Testis (tissue), 2 donors: ENCODE measurements at regions not wholly inside any gene's neighbourhood (a gene's known extent, or its start where the extent isn't known, plus 50 kb on each side); places are given as distances from the start of the nearest gene placed in this dataset.

Experiments used
- DNase-seq: peaks from one replicate; pipeline ENCODE4 v3.0.0-alpha.2; 2019
- H3K27ac ChIP-seq, 2 donors: fragments of 200-600 bp; sonication (generic); one replicate each; pipeline ENCODE4 v1.5.1; 2019
- H3K27me3 ChIP-seq: fragments of 200-600 bp; sonication (generic); one replicate; pipeline ENCODE4 v1.5.1; 2019
- H3K36me3 ChIP-seq: fragments of 200-600 bp; sonication (generic); one replicate; pipeline ENCODE4 v1.5.1; 2017; ENCODE audit warnings: low read depth; ENCODE audit errors: missing control alignments
- H3K4me1 ChIP-seq: fragments of 200-600 bp; sonication (generic); one replicate; pipeline ENCODE4 v1.5.1; 2019
- H3K4me3 ChIP-seq, 2 donors: fragments of 200-600 bp; sonication (generic); one replicate each; pipeline ENCODE4 v1.5.1; 2017 to 2019
- H3K9me3 ChIP-seq: fragments of 200-600 bp; sonication (generic); one replicate; pipeline ENCODE4 v1.5.1; 2017
- CTCF ChIP-seq, 3 experiments: fragments of 450-650 bp in 2 of 3; fragments of 200-600 bp in 1 of 3; sonication (generic) in 1 of 3; IDR thresholded peaks; one replicate each; pipeline ENCODE4 v1.5.1; 2016 to 2019; ENCODE audit warnings: antibody characterized with exemption in 3 of 3, mild to moderate bottlenecking in 2 of 3, moderate library complexity in 1 of 3
- POLR2A ChIP-seq: fragments of 450-650 bp; IDR thresholded peaks from one replicate; pipeline ENCODE4 v1.6.1; 2017; ENCODE audit warnings: antibody characterized with exemption, mild to moderate bottlenecking, moderate library complexity
- WGBS, 2 donors: methylation state at CpG; one replicate each; pipeline ENCODE4 v1.1.5; 2018; 5-methylcytosine and 5-hydroxymethylcytosine counted together
- intact Hi-C: fragments of 100-400 bp; cut with DNase I; formaldehyde crosslinking; loops from one replicate; pipeline ENCODE4 v1.15.1; 2023; ENCODE audit warnings: low total_unique reads

DNA sequence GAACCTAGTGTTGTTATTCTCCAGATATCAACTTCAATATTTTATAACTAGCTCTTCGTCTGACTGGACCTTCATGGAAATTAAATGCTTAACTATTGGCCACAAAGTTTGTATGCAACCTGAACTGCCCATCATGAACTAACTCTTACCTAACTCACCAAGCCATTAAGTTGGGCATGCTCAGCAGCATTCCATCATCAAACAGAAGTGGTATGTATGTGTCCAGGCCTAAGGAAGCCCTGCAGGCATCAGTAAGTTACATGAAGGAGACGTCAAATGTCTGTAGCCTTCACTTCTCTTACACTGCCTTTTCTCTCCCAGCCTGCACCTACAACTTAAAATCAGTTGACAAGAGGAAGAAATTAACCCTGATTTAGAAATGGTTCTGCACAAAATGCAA lies 1639.2 kb upstream of the PABPC4L start:
- no peak for TF ChIP-seq CTCF (IDR thresholded peaks at IDR 0.05)
- 87 to 98% methylated on average over 2 of the region's 2 CpGs for WGBS, 2 donors
- no peaks in the 10 kb centered on the region for H3K27me3 ChIP-seq
- DNase-seq = no peak
- H3K9me3 ChIP-seq = no peaks in the 10 kb centered on the region
- intact Hi-C loops = no loop called here
- H3K4me1 ChIP-seq = no peaks in the 10 kb centered on the region
- no peak overlapping the region for H3K27ac ChIP-seq
- no peaks in the 10 kb centered on the region for H3K36me3 ChIP-seq
- H3K4me3 ChIP-seq = no peak overlapping the region

- TF ChIP-seq POLR2A (no peak), CTCF (IDR thresholded peaks at IDR 0.05) (no peak)
- no peaks in the 10 kb centered on the region for H3K4me1 ChIP-seq
- no peak overlapping the region for H3K27ac ChIP-seq
- intact Hi-C loops = no loop called here
- H3K27me3 ChIP-seq = no peaks in the 10 kb centered on the region
- no peak for DNase-seq
- no peaks in the 10 kb centered on the region for H3K36me3 ChIP-seq
- WGBS, 2 donors = 91 to 100% methylated on average over 2 of the region's 2 CpGs
- H3K4me3 ChIP-seq = no peak overlapping the region
- H3K9me3 ChIP-seq = no peaks in the 10 kb centered on the region
These were observed 1638.1 kb upstream of the PABPC4L start for GRCh38 chr4:135839712-135840111.

- WGBS, 2 donors = 89 to 93% methylated on average over 1 of the region's 1 CpG
- H3K4me1 ChIP-seq = no peaks in the 10 kb centered on the region
- intact Hi-C loops = no loop called here
- H3K36me3 ChIP-seq = no peaks in the 10 kb centered on the region
- no peak overlapping the region for H3K4me3 ChIP-seq
- no peaks in the 10 kb centered on the region for H3K27me3 ChIP-seq
- DNase-seq = no peak
- H3K9me3 ChIP-seq = no peaks in the 10 kb centered on the region
- H3K27ac ChIP-seq = no peak overlapping the region
- TF ChIP-seq CTCF (IDR thresholded peaks at IDR 0.05) (no peak), POLR2A (no peak)
These were observed 1637.3 kb upstream of the PABPC4L start for GRCh38 chr4:135838889-135839288.

DNA sequence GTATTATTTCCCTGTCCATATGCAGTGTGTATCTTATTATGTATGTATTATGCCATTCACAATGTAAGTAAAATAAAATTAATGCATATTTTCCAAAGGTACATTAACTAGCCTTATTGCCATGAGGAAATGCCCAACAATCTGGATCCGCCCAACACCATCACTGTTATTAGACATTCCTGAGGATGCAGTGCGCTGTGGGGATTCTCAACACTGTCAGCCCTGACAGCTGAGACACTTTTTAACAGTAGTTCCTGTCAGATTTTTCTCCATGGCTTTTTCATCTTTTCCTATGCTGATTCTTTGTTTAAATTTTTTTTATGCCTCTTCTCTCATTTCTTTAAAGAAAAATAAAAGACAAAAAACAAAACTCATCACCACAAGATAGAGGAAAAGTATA lies 1632.9 kb upstream of the PABPC4L start:
- no peak overlapping the region for H3K27ac ChIP-seq
- intact Hi-C loops = no loop called here
- TF ChIP-seq POLR2A = no peak
- no peak for TF ChIP-seq CTCF (IDR thresholded peaks at IDR 0.05)
- H3K4me1 ChIP-seq = no peaks in the 10 kb centered on the region
- H3K36me3 ChIP-seq = no peaks in the 10 kb centered on the region
- WGBS, 2 donors = 89 to 96% methylated on average over 2 of the region's 2 CpGs
- no peak for DNase-seq
- H3K9me3 ChIP-seq = no peaks in the 10 kb centered on the region
- H3K4me3 ChIP-seq = no peak overlapping the region
- H3K27me3 ChIP-seq = no peaks in the 10 kb centered on the region

DNA sequence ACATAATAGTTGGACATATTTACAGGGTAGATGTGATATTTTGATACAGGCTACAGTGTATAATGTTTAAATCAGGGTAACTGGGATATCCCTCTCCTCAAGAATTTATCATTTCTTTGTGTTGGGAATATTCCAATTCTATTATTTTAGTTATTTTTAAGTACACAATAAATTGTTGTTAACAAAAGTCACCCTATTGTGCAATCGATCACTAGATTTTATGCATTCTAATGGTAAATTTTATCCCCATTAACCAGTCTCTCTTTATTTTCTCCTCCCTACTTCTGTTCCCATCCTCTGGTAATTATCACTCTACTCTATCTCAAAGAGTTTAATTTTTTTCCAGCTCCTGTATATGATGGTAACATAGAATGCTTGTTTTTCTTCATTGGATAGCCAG lies 1631.9 kb upstream of the PABPC4L start:
- H3K27me3 ChIP-seq = no peaks in the 10 kb centered on the region
- H3K9me3 ChIP-seq = no peaks in the 10 kb centered on the region
- 86 to 87% methylated on average over 1 of the region's 1 CpG for WGBS, 2 donors
- DNase-seq = no peak
- H3K27ac ChIP-seq = no peak overlapping the region
- H3K4me1 ChIP-seq = no peaks in the 10 kb centered on the region
- TF ChIP-seq POLR2A (no peak), CTCF (IDR thresholded peaks at IDR 0.05) (no peak)
- no peak overlapping the region for H3K4me3 ChIP-seq
- intact Hi-C loops = no loop called here
- H3K36me3 ChIP-seq = no peaks in the 10 kb centered on the region
